ENCODE measurements at regions not wholly inside any gene's neighbourhood (a gene's known extent, or its start where the extent isn't known, plus 50 kb on each side); places are given as distances from the start of the nearest gene placed in this dataset.
"Not testable (repeated sequence)": the region's sequence is repeated elsewhere in the genome, so short reads cannot be mapped to it uniquely, and the experiment has no call there.

DNA sequence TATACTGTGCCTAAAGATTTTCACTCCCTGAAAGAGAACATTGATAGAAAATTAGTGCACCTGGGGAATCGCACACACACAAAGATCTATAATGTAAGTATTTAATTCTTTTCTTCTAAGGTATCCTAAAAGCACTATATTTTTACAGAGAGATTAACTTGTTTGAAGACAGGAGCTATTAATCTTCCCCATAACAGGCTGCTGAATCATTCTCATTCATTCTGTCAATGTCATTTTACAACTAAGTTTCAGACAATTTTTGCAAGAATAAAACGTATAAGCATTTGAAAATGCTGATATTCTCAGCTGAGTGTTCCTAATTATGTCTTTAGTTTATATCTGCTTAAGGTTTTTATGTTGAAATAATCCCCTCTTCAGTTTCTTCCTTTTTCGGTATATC is 776.7 kb downstream of the NXPH1 start:
- no peak for DNase-seq (ENCODE audit: low read depth)

DNA sequence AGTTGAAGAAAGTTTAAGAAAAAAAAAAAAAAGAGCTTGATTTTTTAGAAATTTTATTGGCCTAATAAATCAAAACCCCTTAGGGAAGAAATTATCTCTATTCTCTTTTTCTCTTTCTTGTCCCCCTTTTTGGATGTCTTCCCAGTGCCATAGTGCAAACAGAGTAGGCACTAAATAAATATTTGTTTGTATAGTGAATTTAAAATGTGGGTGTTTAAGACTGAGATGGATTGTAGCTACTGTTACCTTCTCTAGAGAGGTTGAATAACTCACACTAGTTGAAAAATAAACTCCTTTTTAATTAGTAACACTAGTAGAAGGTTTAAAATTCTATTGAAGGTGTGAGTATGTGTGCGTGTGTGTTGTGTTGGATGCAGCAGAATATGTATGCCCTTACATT is 783.8 kb downstream of the NXPH1 start:
- DNase-seq (ENCODE audit: low read depth), result no peak

GRCh38 chr7:9226500-9226899 is 793.1 kb downstream of the NXPH1 start:
- DNase-seq (ENCODE audit: low read depth), result no peak

GRCh38 chr7:9231630-9232121 is 798.3 kb downstream of the NXPH1 start:
- DNase-seq (ENCODE audit: low read depth), result no peak

GRCh38 chr7:9240001-9240400 is 806.6 kb downstream of the NXPH1 start:
- DNase-seq (ENCODE audit: low read depth), result no peak

DNA sequence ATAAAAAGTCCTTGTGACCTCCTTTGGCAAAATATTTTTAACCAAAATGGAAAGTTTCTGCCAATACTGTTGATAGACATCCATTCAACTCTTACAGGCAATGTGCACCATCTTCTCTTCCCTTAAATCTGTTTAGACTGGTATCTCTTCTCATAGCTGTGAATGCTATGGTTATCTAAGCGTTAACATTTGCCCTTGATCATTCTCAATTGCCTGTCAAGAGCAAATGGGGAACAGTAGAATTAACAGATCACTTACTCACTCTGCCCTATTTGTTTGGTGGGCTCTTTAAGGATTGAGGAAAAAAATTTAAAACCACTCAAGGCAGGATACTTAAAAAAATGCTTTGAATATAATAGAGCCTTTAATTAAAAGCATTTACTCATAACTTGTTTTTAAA is 808.4 kb downstream of the NXPH1 start:
- no peak for DNase-seq (ENCODE audit: low read depth)

DNA sequence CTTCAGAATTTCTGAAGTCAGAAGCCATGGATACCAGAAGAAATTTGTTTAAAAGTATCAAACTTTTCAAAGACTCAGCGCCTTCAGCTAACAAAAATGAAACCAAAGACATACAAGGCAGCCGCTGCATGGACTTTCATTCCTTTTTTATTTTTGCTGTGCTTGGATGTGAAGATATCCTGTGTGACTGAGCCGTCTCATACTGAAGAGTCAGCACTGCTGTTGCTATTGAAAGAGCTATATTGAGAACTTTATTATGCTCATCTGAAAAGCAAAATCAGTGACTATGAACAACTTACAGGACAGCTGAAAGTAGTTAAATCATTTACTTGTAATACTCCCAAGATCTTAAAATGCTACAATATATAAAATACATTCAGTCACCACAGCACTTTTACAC is 809.2 kb downstream of the NXPH1 start:
- DNase-seq (ENCODE audit: low read depth), result no peak

GRCh38 chr7:9250876-9251275 is 817.5 kb downstream of the NXPH1 start:
- no peak for DNase-seq (ENCODE audit: low read depth)

DNA sequence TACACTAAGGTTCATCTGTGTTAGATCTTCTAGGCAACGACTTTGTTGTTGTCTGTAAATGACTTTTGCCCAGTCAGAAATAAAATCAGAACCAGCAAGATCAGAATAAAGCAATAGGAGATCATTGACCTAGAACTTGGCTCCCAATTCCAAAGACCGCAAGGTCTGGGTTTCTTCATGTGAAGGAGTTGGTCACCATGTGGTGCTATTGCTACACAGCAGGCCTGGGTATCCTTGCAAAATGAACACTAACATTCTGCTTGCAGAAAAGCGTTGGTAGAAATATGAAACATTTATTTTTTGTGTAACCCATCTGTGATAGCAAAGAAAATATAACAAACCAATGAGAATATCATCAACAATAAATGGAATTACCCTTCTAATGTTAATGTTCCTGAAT is 831.0 kb downstream of the NXPH1 start:
- no peak for DNase-seq (ENCODE audit: low read depth)

- no peak for DNase-seq (ENCODE audit: low read depth)
Observed at GRCh38 chr7:9280088-9280487, 846.7 kb downstream of the NXPH1 start.

GRCh38 chr7:9283246-9283645 is 849.8 kb downstream of the NXPH1 start:
- no peak for DNase-seq (ENCODE audit: low read depth)

GRCh38 chr7:9302436-9302835 is 869.0 kb downstream of the NXPH1 start:
- no peak for DNase-seq (ENCODE audit: low read depth)

- no peak for DNase-seq (ENCODE audit: low read depth)
Observed at GRCh38 chr7:9307131-9307530, 873.7 kb downstream of the NXPH1 start.

DNA sequence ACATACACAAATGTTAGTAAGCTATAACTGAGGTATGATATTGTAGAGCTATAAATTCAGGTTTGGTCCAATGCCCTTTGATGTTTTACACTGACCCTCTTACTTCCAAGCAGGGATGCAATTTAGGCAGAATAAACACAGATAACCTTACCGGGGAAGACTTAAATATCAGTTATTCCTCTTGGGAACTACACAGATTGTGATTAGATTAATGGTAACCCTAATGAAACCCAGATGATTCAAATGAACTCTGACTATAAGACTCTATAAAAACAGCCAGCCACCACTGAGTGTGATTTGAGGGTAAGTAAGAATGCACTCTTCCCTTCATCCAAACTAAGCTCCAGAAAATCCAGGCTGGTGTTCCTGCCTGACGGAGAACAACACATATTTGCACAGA is 891.1 kb downstream of the NXPH1 start:
- DNase-seq (ENCODE audit: low read depth), result no peak

DNA sequence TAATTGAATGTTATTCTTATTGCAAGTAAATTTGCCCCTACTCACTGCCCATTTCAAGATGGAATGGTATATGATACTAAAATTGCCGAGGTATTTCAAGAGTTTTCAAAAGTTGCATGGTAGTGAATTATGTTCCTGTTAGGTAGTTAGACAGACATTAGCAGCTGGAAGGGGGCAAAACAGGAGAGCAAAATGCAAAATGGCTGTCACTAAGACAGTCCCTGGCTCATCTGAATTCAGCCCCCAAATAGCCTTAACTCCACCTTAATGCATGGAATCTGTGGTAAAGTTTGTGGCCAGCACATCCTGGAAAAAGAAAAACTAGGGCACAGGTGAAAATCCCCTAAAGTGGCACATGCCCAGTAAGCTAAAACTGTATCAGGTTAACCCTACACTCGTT is 894.9 kb downstream of the NXPH1 start:
- no peak for DNase-seq (ENCODE audit: low read depth)

DNA sequence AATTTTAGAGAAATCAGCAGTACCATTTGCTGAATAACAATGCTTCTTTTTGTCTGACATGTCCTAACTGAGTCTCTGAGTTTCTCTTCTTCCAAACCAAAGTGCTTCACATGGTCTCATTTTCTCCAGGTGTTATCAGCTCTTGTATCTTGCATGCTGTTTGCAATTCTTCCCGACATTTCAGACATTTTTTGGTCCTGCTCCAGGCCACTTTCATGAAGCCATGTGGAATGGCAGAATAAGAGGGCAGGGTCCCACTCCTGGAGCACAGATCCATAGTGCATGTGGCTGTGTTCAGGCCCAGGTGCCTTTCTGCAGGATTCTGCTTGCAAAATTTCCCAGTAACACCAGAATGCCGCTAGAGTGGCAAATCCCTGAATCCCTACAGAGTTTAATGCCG is 916.2 kb downstream of the NXPH1 start:
- DNase-seq (ENCODE audit: low read depth), result no peak

- DNase-seq (ENCODE audit: low read depth), result no peak
Observed at GRCh38 chr7:9391221-9391620, 957.8 kb downstream of the NXPH1 start.

- DNase-seq (ENCODE audit: low read depth), result no peak
Observed at GRCh38 chr7:9391984-9392383, 958.6 kb downstream of the NXPH1 start.

DNA sequence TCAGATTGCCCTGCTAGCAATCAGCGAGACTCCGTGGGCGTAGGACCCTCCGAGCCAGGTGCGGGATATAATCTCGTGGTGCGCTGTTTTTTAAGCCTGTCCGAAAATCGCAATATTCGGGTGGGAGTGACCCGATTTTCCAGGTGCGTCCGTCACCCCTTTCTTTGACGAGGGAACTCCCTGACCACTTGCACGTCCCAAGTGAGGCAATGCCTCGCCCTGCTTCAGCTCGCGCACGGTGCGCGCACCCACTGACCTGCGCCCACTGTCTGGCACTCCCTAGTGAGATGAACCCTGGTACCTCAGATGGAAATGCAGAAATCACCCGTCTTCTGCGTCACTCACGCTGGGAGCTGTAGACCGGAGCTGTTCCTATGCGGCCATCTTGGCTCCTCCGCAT is 971.0 kb downstream of the NXPH1 start:
- DNase-seq (ENCODE audit: low read depth), result not testable (repeated sequence)

DNA sequence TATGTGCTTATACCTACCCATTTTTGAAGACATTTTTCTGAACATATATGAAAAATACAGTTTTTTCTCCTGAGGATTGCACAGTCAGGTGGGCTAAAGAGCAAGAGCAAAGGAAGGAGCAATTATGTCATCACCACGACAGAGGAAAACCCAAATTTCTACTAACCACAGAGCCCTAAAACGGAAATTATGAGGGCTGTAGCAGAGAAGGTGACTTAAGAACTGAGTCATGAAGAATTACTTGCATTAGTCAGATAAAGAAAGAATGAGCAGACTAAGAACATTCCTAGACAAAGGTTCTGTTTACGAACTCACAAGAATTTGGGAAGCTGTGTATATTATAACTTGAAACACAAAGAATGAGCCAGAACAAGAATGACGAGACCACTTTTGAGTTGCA is 974.4 kb downstream of the NXPH1 start:
- no peak for DNase-seq (ENCODE audit: low read depth)

DNA sequence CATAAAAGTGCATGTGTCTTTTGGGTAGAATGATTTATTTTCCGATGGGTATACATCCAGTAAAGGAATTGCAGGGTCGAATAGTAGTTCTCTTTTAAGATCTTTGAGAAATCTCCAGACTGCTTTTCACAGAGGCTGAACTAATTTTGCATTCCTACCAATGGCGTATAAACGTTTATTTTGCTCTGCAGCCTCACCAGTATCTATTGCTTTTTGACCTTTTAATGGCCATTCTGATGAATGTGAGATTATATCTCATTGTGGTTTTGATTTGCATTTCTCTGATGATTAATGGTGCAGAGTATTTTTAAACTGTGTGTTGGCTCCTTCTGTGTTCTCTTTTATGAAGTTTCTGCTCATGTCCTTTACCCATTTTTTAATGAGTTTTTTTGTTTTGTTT is 1020.1 kb downstream of the NXPH1 start:
- DNase-seq (ENCODE audit: low read depth), result no peak

GRCh38 chr7:9488555-9488954 is 1055.1 kb downstream of the NXPH1 start:
- DNase-seq (ENCODE audit: low read depth), result no peak

DNA sequence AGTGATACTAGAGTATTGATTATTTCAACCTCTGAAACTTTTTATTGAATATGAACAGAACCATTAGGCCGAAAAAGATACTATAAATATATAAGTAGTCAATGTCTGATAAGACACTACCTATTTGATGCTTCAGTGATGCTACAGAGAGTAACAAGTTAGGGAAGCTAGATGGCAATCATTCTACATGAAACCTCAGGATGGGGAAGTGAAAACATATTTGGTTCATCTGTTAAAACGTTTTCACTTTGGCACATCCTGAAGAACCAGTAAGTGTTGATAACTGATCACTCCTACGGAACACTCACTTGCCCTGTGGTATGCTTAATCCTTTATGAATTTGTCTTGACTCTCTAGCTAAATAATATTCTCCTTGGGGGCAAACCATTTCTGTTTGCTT is 1064.9 kb downstream of the NXPH1 start:
- no peak for DNase-seq (ENCODE audit: low read depth)

DNA sequence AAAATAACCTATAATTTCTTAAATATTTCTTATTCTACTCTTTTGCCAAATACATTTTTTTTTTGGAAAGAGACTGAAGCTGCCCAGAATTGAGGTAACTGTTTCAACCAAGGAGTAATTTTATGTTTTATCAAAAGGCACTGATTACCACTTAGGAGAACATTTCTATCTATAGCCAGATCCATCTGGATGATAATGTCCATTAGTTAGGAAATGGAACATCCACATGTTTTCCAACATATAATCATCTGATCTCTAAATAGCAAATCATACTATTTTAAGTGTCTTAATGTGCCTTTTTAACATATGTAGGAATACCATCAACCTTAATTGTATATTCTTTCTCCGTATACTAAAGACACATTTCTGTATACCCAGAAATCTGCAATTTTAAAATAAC is 1068.9 kb downstream of the NXPH1 start:
- no peak for DNase-seq (ENCODE audit: low read depth)

- no peak for DNase-seq (ENCODE audit: low read depth)
Observed at GRCh38 chr7:9504678-9505077, 1071.3 kb downstream of the NXPH1 start.

All from activated T-cell treated with anti-CD3 and anti-CD28 coated beads for 1 hour (primary cell).